ENCODE measurements at regions not wholly inside any gene's neighbourhood (a gene's known extent, or its start where the extent isn't known, plus 50 kb on each side); places are given as distances from the start of the nearest gene placed in this dataset.
"Not testable (repeated sequence)": the region's sequence is repeated elsewhere in the genome, so short reads cannot be mapped to it uniquely, and the experiment has no call there.

- ATAC-seq; intact Hi-C loops (cut with DNase I, micrococcal nuclease); DNase-seq: not testable (repeated sequence)
Measured at GRCh38 chr2:58745334-58745733, 504.2 kb upstream of the FANCL start.

GRCh38 chr2:58740426-58740825 lies 499.3 kb upstream of the FANCL start:
- ATAC-seq (no peak), DNase-seq (no peak)
- intact Hi-C loops (cut with DNase I, micrococcal nuclease): no loop called here

- DNase-seq (no peak), ATAC-seq (no peak)
- intact Hi-C loops (cut with DNase I, micrococcal nuclease): no loop called here
Measured at GRCh38 chr2:58739033-58739432, 497.9 kb upstream of the FANCL start.

- intact Hi-C loops (cut with DNase I, micrococcal nuclease): no loop called here
- DNase-seq (no peak), ATAC-seq (no peak)
Measured at GRCh38 chr2:58734365-58734764, 493.2 kb upstream of the FANCL start.

- ATAC-seq (no peak), DNase-seq (no peak)
- intact Hi-C loops (cut with DNase I, micrococcal nuclease): no loop called here
Measured at GRCh38 chr2:58732999-58733398, 491.9 kb upstream of the FANCL start.

- no peak for ATAC-seq
- DNase-seq: no peak
- intact Hi-C loops (cut with DNase I, micrococcal nuclease): no loop called here
Measured at GRCh38 chr2:58731488-58731869, 490.4 kb upstream of the FANCL start.

- intact Hi-C loops (cut with DNase I, micrococcal nuclease): no loop called here
- ATAC-seq (no peak), DNase-seq (no peak)
Measured at GRCh38 chr2:58730764-58731487, 489.8 kb upstream of the FANCL start.

- no peak for ATAC-seq
- intact Hi-C loops (cut with DNase I, micrococcal nuclease): no loop called here
- no peak for DNase-seq
Measured at GRCh38 chr2:58727981-58728656, 487.0 kb upstream of the FANCL start.

- ATAC-seq (no peak), DNase-seq (no peak)
- intact Hi-C loops (cut with DNase I, micrococcal nuclease): no loop called here
Measured at GRCh38 chr2:58721912-58722591, 480.9 kb upstream of the FANCL start.

- intact Hi-C loops (cut with DNase I, micrococcal nuclease): no loop called here
- DNase-seq (no peak), ATAC-seq (no peak)
Measured at GRCh38 chr2:58720770-58721697, 479.9 kb upstream of the FANCL start.

GRCh38 chr2:58720033-58720769 lies 479.1 kb upstream of the FANCL start:
- intact Hi-C loops (cut with DNase I, micrococcal nuclease): no loop called here
- ATAC-seq (no peak), DNase-seq (no peak)

- intact Hi-C loops (cut with DNase I, micrococcal nuclease): no loop called here
- ATAC-seq (no peak), DNase-seq (no peak)
Measured at GRCh38 chr2:58715344-58715743, 474.2 kb upstream of the FANCL start.

GRCh38 chr2:58714238-58714637 lies 473.1 kb upstream of the FANCL start:
- intact Hi-C loops (cut with DNase I, micrococcal nuclease): no loop called here
- no peak for DNase-seq
- no peak for ATAC-seq

GRCh38 chr2:58710795-58711279 lies 469.7 kb upstream of the FANCL start:
- no peak for DNase-seq
- intact Hi-C loops (cut with DNase I, micrococcal nuclease): no loop called here
- no peak for ATAC-seq

GRCh38 chr2:58709687-58710354 lies 468.7 kb upstream of the FANCL start:
- ATAC-seq (no peak), DNase-seq (no peak)
- intact Hi-C loops (cut with DNase I, micrococcal nuclease): no loop called here

- no peak for DNase-seq
- ATAC-seq: no peak
- intact Hi-C loops (cut with DNase I, micrococcal nuclease): no loop called here
Measured at GRCh38 chr2:58709274-58709673, 468.1 kb upstream of the FANCL start.

GRCh38 chr2:58708565-58708964 lies 467.4 kb upstream of the FANCL start:
- no peak for DNase-seq
- no peak for ATAC-seq
- intact Hi-C loops (cut with DNase I, micrococcal nuclease): no loop called here

GRCh38 chr2:58702302-58702885 lies 461.3 kb upstream of the FANCL start:
- no peak for DNase-seq
- intact Hi-C loops (cut with DNase I, micrococcal nuclease): no loop called here
- ATAC-seq: no peak

All from left colon (tissue), 2 donors.